ENCODE measurements at regions not wholly inside any gene's neighbourhood (a gene's known extent, or its start where the extent isn't known, plus 50 kb on each side); places are given as distances from the start of the nearest gene placed in this dataset.

DNA sequence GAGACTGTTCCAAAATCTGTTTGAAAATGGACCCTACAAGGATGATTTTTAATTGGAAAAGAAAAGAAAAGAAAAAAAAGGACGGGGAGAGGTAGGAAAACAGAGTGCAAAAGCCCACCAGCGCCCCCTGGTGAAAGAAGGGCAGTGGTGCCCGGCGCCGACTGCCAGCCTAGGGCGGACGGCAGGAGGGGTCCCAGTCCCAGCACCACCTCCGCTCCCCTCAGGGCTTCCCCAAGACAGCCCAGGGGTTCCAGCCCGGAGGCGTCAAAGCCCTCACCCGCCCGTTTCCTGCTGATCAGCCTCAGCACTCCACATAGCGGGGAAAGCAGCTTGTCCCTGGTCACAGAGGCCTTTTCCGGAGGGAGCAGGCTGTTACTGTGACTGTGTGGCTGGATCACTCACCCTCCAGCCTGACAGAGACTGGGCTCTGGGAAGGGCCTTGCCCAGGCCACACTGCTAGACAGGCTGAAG, 213.9 kb downstream of the TFCP2L1 start:
- ChIA-PET POLR2A (no interaction called here), CTCF (no interaction called here)
- Mint-ChIP-seq H3K4me1 (no peaks in the 10 kb centered on the region), H3K4me3 (no peak overlapping the region), H3K36me3 (ENCODE audit: low read depth) (no peaks in the 10 kb centered on the region), H3K27ac (no peak overlapping the region), H3K9me3 (no peaks in the 10 kb centered on the region), H3K27me3 (peaks cover 20% of the 10 kb centered on the region)
- intact Hi-C loops (cut with micrococcal nuclease) = no loop called here
- no peak for DNase-seq
- no peak for ATAC-seq (ENCODE audit: low read depth)
- TF ChIP-seq, protein P1, sequence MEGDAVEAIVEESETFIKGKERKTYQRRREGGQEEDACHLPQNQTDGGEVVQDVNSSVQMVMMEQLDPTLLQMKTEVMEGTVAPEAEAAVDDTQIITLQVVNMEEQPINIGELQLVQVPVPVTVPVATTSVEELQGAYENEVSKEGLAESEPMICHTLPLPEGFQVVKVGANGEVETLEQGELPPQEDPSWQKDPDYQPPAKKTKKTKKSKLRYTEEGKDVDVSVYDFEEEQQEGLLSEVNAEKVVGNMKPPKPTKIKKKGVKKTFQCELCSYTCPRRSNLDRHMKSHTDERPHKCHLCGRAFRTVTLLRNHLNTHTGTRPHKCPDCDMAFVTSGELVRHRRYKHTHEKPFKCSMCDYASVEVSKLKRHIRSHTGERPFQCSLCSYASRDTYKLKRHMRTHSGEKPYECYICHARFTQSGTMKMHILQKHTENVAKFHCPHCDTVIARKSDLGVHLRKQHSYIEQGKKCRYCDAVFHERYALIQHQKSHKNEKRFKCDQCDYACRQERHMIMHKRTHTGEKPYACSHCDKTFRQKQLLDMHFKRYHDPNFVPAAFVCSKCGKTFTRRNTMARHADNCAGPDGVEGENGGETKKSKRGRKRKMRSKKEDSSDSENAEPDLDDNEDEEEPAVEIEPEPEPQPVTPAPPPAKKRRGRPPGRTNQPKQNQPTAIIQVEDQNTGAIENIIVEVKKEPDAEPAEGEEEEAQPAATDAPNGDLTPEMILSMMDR (IDR thresholded peaks at IDR 0.05) = no peak

DNA sequence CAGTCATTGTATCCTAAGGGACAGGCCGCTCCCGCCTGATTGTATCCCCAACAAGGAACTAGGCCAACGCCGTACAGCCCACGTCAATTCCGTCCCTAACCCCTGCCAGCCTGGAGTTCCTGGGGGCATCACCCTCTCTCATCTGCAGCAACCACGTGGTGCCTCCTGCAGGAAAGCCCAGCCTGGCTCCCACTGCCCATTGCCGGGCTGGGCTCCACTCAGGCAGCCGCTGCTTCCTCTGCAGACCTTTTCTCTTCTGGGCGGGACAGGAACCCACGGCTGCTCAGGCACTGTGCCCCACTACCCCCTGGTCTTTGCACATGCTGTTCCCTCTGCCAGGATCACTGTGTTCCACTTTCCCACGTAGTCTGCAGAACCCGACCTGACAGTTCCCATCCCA, 212.2 kb downstream of the TFCP2L1 start:
- Mint-ChIP-seq H3K36me3 (ENCODE audit: low read depth) (no peaks in the 10 kb centered on the region), H3K27me3 (peaks cover 28% of the 10 kb centered on the region), H3K4me3 (no peak overlapping the region), H3K9me3 (no peaks in the 10 kb centered on the region), H3K4me1 (peaks cover 2% of the 10 kb centered on the region), H3K27ac (no peak overlapping the region)
- no peak for DNase-seq
- intact Hi-C loops (cut with micrococcal nuclease) = no loop called here
- ATAC-seq (ENCODE audit: low read depth) = no peak
- CTCF ChIA-PET = no interaction called here
- POLR2A ChIA-PET = no interaction called here
- TF ChIP-seq, protein P1 (IDR thresholded peaks at IDR 0.05) = no peak

DNA sequence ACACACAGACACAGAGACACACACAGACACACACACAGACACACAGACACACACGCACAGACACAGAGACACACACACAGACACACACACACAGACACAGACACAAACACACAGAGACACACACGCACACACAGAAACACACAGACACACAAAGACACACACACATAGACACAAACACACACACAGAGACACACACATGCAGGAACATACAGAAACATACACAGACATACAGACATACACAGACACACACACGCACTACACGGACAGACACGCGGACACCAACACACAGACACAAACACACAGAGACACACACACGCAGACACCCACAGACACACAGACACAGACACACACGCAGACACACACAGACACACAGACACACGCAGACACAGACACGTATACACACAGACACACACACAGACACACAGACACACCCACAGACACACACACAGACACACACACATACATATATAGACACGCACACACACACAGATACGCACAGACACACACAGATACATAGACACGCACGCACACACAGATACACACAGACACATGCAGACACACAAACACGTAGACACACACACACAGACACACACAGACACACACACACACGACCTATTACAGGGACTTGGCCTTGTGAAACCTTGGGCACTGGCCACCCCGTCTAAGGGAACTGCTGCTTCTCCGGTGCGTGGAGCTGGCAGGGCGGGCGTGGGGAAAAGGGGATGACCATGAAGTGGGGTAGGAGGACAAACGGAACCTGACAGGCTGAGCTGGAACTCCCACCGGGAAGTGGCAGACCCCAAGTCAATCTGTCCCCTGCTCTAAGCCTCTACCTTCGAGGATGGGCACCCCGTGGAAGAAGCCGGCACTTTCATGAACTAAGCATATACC, 211.4 kb downstream of the TFCP2L1 start:
- ChIA-PET POLR2A (no interaction called here), CTCF (no interaction called here)
- ATAC-seq (ENCODE audit: low read depth) = no peak
- H3K4me3 Mint-ChIP-seq = no peak overlapping the region
- H3K27ac Mint-ChIP-seq = no peak overlapping the region
- peaks cover 2% of the 10 kb centered on the region for H3K4me1 Mint-ChIP-seq
- H3K36me3 Mint-ChIP-seq (ENCODE audit: low read depth) = no peaks in the 10 kb centered on the region
- DNase-seq = no peak
- peaks cover 28% of the 10 kb centered on the region for H3K27me3 Mint-ChIP-seq
- H3K9me3 Mint-ChIP-seq = no peaks in the 10 kb centered on the region
- intact Hi-C loops (cut with micrococcal nuclease) = no loop called here
- TF ChIP-seq, protein P1 (IDR thresholded peaks at IDR 0.05) = no peak

DNA sequence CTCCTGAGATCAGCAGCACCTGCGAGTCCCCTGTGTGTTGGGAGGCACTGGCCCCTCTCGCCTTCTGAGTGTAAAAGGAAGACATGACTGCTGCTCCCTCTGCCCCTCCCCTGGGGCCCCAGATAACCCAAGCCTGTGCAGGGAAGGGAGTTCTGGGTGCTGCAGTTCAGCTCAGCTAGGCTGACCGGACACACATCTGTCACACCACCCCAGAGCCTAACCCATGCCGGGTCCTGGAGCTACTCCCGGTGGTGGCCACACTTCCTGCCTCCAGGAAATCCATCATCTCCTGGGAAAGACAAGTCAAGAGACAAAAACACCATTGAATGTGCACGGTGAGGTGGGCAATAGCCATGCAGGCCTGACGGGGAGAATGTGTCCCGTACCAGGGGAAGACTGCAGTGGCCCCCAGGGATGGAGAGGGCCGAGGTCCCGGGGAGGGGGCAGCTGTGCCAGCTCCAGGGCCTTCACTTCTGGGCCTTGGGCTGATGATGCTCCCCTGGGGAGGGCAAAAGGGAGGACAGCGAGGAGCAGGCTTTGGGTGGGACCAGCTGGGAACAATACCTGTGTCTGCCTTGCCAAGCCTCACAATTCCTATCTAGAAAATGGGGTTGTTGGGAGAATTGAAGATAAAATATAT, 210.6 kb downstream of the TFCP2L1 start:
- Mint-ChIP-seq H3K27me3 (peaks cover 28% of the 10 kb centered on the region), H3K36me3 (ENCODE audit: low read depth) (no peaks in the 10 kb centered on the region), H3K27ac (no peak overlapping the region), H3K4me3 (no peak overlapping the region), H3K9me3 (no peaks in the 10 kb centered on the region), H3K4me1 (peaks cover 2% of the 10 kb centered on the region)
- intact Hi-C loops (cut with micrococcal nuclease) = no loop called here
- ChIA-PET POLR2A (no interaction called here), CTCF (no interaction called here)
- TF ChIP-seq, protein P1 (IDR thresholded peaks at IDR 0.05) = no peak
- ATAC-seq (ENCODE audit: low read depth) (no peak), DNase-seq (no peak)

DNA sequence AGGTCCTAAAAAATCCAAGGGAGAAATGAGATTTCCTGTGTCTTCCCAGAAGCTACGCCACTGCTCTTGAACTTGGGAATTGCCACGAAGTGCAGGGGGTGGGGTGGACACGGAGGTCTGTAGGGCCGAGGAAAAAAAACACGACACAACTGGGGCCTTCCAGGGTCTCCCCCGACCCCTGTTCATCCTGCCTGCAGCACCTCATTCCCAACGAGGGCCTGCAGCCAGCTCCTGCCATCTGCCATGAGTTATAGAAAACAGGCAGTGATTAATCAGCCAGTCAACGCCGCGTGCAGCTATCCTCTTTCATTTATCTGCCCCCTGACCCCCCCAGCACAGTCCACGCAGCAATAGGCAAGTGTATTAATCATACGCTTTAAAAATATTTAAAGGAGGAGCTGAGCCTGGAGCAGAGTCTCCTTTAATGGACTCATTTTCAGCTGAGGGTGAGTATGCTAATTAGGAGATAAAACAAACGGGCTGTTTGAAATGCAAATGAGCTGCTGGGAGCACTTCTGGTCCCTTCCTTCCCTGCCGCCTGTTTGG, 209.9 kb downstream of the TFCP2L1 start:
- no peak overlapping the region for H3K27ac Mint-ChIP-seq
- H3K27me3 Mint-ChIP-seq = peaks cover 33% of the 10 kb centered on the region
- DNase-seq (no peak), ATAC-seq (ENCODE audit: low read depth) (peak; percentile 34)
- intact Hi-C loops (cut with micrococcal nuclease) = no loop called here
- ChIA-PET POLR2A (no interaction called here), CTCF (no interaction called here)
- H3K4me1 Mint-ChIP-seq = peaks cover 2% of the 10 kb centered on the region
- TF ChIP-seq, protein P1 (IDR thresholded peaks at IDR 0.05) = no peak
- no peaks in the 10 kb centered on the region for H3K9me3 Mint-ChIP-seq
- no peak overlapping the region for H3K4me3 Mint-ChIP-seq
- H3K36me3 Mint-ChIP-seq (ENCODE audit: low read depth) = no peaks in the 10 kb centered on the region
